Breast epithelium (tissue), 4 donors: ENCODE measurements at regions not wholly inside any gene's neighbourhood (a gene's known extent, or its start where the extent isn't known, plus 50 kb on each side); places are given as distances from the start of the nearest gene placed in this dataset.
"Not testable (repeated sequence)": the region's sequence is repeated elsewhere in the genome, so short reads cannot be mapped to it uniquely, and the experiment has no call there.

Source experiments
- DNase-seq, 2 donors: peaks; one replicate each; pipeline ENCODE4 v3.0.0-alpha.2; 2019; ENCODE audit warnings: low spot score in 2 of 2
- H3K27ac ChIP-seq, 2 donors: fragments of 200-600 bp; sonication (generic) in 1 of 2; one replicate each; pipeline ENCODE4 v1.5.1; 2016 to 2019; ENCODE audit warnings: mild to moderate bottlenecking in 1 of 2
- H3K27me3 ChIP-seq, 2 donors: fragments of 200-600 bp; sonication (generic) in 1 of 2; one replicate each; pipeline versions ENCODE4 v1.5.1 to v1.6.0; 2017 to 2019; ENCODE audit warnings: control low read depth in 1 of 2, mild to moderate bottlenecking in 1 of 2
- H3K36me3 ChIP-seq: fragments of 200-600 bp; one replicate; pipeline ENCODE4 v1.5.1; 2019
- H3K4me1 ChIP-seq, 2 donors: fragments of 200-600 bp; sonication (generic); one replicate each; pipeline ENCODE4 v1.5.1; 2016 to 2019; ENCODE audit warnings: control low read depth in 1 of 2
- H3K4me3 ChIP-seq, 3 donors: fragments of 200-600 bp; sonication (generic); 1 replicate in 2 of 3; 2 replicates in 1 of 3; pipeline ENCODE4 v1.5.1; 2016 to 2019; ENCODE audit warnings: mild to moderate bottlenecking in 3 of 3, moderate library complexity in 2 of 3
- H3K9me3 ChIP-seq, 2 donors: fragments of 200-600 bp; sonication (generic) in 1 of 2; one replicate each; pipeline ENCODE4 v1.5.1; 2016 to 2019; ENCODE audit warnings: control low read depth in 1 of 2
- CTCF ChIP-seq, 3 donors: fragments of 450-650 bp; IDR thresholded peaks; one replicate each; pipeline ENCODE4 v1.5.1; 2016 to 2017; ENCODE audit warnings: antibody characterized with exemption in 3 of 3, mild to moderate bottlenecking in 3 of 3, moderate library complexity in 3 of 3
- POLR2A ChIP-seq: fragments of 450-650 bp; IDR thresholded peaks from one replicate; pipeline ENCODE4 v1.6.1; 2016; ENCODE audit warnings: antibody characterized with exemption, mild to moderate bottlenecking, moderate library complexity
- POLR2AphosphoS5 ChIP-seq, 3 donors: sonication (generic); formaldehyde crosslinking; IDR thresholded peaks; one replicate each; pipeline ENCODE4 v1.6.1; 2017; ENCODE audit warnings: antibody characterized with exemption in 3 of 3
- intact Hi-C: fragments of 100-400 bp; cut with DNase I; formaldehyde crosslinking; loops from one replicate; pipeline ENCODE4 v1.15.1; 2023; ENCODE audit warnings: low total_unique reads

GRCh38 chr4:79141530-79141929, 184.3 kb downstream of the NAA11 start:
- Histone ChIP-seq H3K36me3 (no peaks in the 10 kb centered on the region), H3K9me3 (peaks cover 0 to 21% of the 10 kb centered on the region in 2 donors), H3K27me3 (no peaks in the 10 kb centered on the region), H3K27ac (no peak overlapping the region), H3K4me3 (no peak overlapping the region), H3K4me1 (no peaks in the 10 kb centered on the region)
- DNase-seq: no peak
- TF ChIP-seq POLR2A (no peak), POLR2AphosphoS5 (IDR thresholded peaks at IDR 0.05) (no peak), CTCF (IDR thresholded peaks at IDR 0.05) (no peak)
- intact Hi-C loops: no loop called here

GRCh38 chr4:79134767-79135166, 191.1 kb downstream of the NAA11 start:
- intact Hi-C loops: no loop called here
- no peak overlapping the region for H3K27ac ChIP-seq
- TF ChIP-seq POLR2A: no peak
- no peak overlapping the region for H3K4me3 ChIP-seq
- H3K9me3 ChIP-seq: peaks cover 0 to 6% of the 10 kb centered on the region in 2 donors
- no peak for DNase-seq
- no peaks in the 10 kb centered on the region for H3K36me3 ChIP-seq
- no peaks in the 10 kb centered on the region for H3K4me1 ChIP-seq
- H3K27me3 ChIP-seq: no peaks in the 10 kb centered on the region

DNA sequence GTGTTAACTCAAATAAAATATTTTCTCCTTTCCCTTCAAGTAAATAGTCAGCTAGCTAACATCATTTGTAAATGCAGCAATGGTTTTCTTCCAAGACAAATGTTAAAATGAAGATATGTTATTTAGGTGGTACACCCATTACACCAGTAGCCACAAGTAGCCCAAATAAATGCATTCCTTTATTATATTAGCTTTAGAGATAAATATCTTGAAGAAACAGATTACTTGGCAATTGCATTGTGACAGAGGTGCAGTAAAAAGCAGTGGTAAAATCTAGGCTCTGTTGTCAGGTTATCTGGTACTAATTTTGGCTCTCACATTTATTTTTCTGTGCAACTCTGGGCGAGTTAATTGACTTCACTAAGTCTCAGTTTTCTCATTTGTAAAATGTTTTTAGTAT, 193.0 kb downstream of the NAA11 start:
- Histone ChIP-seq H3K36me3 (no peaks in the 10 kb centered on the region), H3K27ac (no peak overlapping the region), H3K9me3 (peaks cover 0 to 6% of the 10 kb centered on the region in 2 donors), H3K4me3 (no peak overlapping the region), H3K27me3 (no peaks in the 10 kb centered on the region), H3K4me1 (no peaks in the 10 kb centered on the region)
- intact Hi-C loops: no loop called here
- no peak for DNase-seq
- no peak for TF ChIP-seq CTCF (IDR thresholded peaks at IDR 0.05)
- TF ChIP-seq POLR2A: no peak
- no peak for TF ChIP-seq POLR2AphosphoS5 (IDR thresholded peaks at IDR 0.05)

DNA sequence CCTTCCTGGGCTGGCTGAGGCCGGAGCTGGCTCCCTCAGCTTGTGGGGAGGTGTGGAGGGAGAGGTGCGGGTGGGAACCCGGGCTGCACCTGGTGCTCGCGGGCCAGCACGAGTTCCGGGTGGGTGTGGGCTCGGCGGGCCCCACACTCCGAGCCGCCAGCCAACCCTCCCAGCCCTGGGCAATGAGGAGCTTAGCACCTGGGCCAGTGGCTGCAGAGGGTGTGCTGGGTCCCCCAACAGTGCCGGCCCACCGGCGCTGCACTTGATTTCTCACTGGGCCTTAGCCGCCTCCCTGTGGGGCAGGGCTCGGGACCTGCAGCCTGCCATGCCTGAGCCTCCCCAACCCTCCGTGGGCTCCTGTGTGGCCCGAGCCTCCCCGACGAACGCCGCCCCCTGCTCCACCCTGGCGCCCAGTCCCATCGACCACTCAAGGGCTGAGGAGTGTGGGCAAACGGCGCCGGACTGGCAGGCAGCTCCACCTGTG, 182.7 kb upstream of the PAQR3 start:
- Histone ChIP-seq H3K4me1 (no peaks in the 10 kb centered on the region), H3K27me3 (no peaks in the 10 kb centered on the region), H3K36me3 (no peaks in the 10 kb centered on the region), H3K27ac (no peak overlapping the region), H3K9me3 (peaks cover 31 to 57% of the 10 kb centered on the region in 2 donors), H3K4me3 (no peak overlapping the region)
- intact Hi-C loops: no loop called here
- no peak for DNase-seq
- no peak for TF ChIP-seq POLR2A
- TF ChIP-seq POLR2AphosphoS5 (IDR thresholded peaks at IDR 0.05): no peak
- TF ChIP-seq CTCF (IDR thresholded peaks at IDR 0.05): no peak

- intact Hi-C loops: no loop called here
Measured at GRCh38 chr4:79121223-79121622, 182.0 kb upstream of the PAQR3 start.

DNA sequence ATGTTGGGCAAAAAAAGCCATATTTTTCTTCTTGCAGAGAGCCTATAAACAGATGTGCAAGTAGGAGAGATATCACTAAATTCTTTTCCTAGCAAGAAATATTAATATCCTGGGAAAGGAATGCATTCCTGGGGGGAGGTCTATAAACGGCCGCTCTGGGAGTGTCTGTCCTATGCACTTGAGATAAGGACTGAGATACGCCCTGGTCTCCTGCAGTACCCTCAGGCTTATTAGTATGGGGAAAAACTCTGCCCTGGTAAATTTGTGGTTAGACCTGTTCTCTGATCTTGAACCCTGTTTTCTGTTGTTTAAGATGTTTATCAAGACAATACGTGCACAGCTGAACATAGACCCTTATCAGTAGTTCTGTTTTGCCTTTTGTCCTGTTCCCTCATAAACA, 177.8 kb upstream of the PAQR3 start:
- H3K4me1 ChIP-seq, H3K4me3 ChIP-seq, H3K36me3 ChIP-seq, H3K27me3 ChIP-seq, DNase-seq, intact Hi-C loops, H3K27ac ChIP-seq: not testable (repeated sequence)
- H3K9me3 ChIP-seq: peaks cover 27 to 36% of the 10 kb centered on the region in 2 donors

More at GRCh38 chr4:79121223-79121622, 182.0 kb upstream of the PAQR3 start:
- DNase-seq: no peak
- H3K27ac ChIP-seq: no peak overlapping the region
- no peak overlapping the region for H3K4me3 ChIP-seq
- H3K27me3 ChIP-seq: no peaks in the 10 kb centered on the region
- peaks cover 32 to 57% of the 10 kb centered on the region in 2 donors for H3K9me3 ChIP-seq
- no peaks in the 10 kb centered on the region for H3K36me3 ChIP-seq
- TF ChIP-seq POLR2AphosphoS5 (IDR thresholded peaks at IDR 0.05) (no peak), CTCF (IDR thresholded peaks at IDR 0.05) (no peak), POLR2A (no peak)
- no peaks in the 10 kb centered on the region for H3K4me1 ChIP-seq
